HG03342 (cell line): ENCODE measurements at regions not wholly inside any gene's neighbourhood (a gene's known extent, or its start where the extent isn't known, plus 50 kb on each side); places are given as distances from the start of the nearest gene placed in this dataset.
A peak's percentile ranks its signal among the peaks of the same experiment; 100 is the strongest.
"Not testable (repeated sequence)": the region's sequence is repeated elsewhere in the genome, so short reads cannot be mapped to it uniquely, and the experiment has no call there.

ENCODE experiments used
- ATAC-seq: cut with Tn5 transposase; IDR thresholded peaks from one replicate; pipeline ENCODE4 v1.9.1; 2021; ENCODE audit warnings: mild to moderate bottlenecking, moderate library complexity; ENCODE audit not compliant: unreplicated experiment

GRCh38 chr7:93048136-93048930 lies 69.4 kb downstream of the SAMD9 start:
- ATAC-seq: no peak

- no peak for ATAC-seq
Measured at GRCh38 chr7:93047514-93048099, 70.2 kb downstream of the SAMD9 start.

GRCh38 chr7:93046641-93047040 lies 71.1 kb downstream of the SAMD9 start:
- ATAC-seq: no peak

GRCh38 chr7:93044147-93044810 lies 73.5 kb downstream of the SAMD9 start:
- ATAC-seq: no peak

GRCh38 chr7:93043385-93043985 lies 74.3 kb downstream of the SAMD9 start:
- no peak for ATAC-seq

- no peak for ATAC-seq
Measured at GRCh38 chr7:93040355-93040754, 77.4 kb downstream of the SAMD9 start.

GRCh38 chr7:93039786-93040185 lies 78.0 kb downstream of the SAMD9 start:
- no peak for ATAC-seq

- ATAC-seq: no peak
Measured at GRCh38 chr7:93039282-93039681, 78.5 kb downstream of the SAMD9 start.

GRCh38 chr7:93036807-93037206 lies 81.0 kb downstream of the SAMD9 start:
- peak; percentile 93 for ATAC-seq

GRCh38 chr7:93036149-93036640 lies 81.6 kb downstream of the SAMD9 start:
- no peak for ATAC-seq

DNA sequence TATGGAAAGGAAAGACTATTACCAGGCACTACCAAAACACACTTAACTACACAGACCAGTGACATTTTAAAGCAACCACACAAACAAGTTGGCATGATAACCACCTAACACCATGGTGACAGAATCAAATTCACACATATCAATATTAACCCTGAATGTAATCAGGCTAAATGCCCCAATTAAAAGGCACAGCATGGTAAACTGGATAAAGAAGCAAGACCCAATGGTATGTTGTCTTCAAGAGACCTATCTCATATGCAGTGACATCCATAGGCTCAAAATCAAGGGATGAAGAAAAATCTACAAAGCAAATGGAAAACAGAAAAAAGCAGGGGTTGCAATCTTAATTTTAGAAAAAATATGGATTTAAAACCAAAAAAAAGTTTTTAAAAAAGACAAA lies 86.0 kb downstream of the SAMD9 start:
- no peak for ATAC-seq

GRCh38 chr7:93030605-93031225 lies 87.1 kb downstream of the SAMD9 start:
- ATAC-seq: no peak

DNA sequence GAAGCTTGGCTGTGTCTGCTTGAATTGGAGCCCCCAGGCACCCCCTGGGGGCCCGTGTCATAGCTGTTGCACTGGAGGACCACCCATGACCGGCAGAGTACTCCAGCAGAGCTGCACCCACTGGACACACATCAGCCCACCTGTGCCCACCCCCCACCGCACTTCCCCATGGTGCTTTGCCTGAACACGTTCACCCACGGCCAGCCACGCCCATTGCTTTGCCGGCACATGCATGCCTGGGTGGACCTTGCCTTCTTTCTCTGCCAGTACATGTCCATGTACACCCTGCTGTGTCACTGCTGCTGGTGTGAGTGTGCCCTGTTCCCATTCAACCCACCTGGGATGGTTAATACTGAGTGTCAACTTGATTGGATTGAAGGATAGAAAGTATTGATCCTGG lies 88.7 kb downstream of the SAMD9 start:
- no peak for ATAC-seq

DNA sequence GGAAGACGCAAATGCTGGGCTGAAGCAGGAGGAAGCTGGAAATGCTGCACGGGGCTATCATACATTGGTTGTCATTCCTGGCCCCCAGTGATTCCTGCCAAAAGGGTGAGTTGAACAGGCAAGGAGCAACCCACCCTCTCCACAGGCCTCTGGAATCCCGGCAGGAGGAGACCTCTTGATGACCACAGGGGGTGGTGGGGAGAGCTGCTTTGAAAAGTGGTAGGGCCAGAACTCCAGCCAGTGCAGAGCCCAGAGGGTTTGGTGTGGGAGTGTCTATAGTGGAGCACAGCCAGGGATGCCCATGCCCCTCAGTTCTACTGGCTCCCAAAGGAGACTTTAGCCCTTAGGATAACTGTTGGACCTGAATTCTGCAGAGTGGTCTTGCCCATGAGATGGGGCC lies 89.2 kb downstream of the SAMD9 start:
- ATAC-seq: no peak

DNA sequence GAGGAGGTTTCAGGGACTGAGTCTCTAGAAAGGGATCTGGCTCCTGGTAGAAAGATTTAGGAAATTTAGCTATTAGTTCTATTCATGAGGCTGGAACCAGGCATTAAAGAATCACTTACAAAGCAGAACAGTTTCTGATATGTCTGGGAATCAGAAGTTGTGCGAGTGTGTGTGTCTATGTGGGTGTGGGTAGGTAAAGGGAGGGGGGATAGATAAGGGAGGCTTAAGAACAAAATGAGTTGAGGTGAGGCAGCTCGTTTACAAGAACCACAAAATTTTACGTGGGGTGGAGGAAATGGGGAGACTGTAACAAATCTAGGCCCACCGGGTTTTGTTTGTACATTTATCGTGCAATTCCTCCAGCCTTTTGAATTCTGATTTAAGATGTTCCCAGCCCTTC lies 90.7 kb downstream of the SAMD9 start:
- ATAC-seq: no peak

DNA sequence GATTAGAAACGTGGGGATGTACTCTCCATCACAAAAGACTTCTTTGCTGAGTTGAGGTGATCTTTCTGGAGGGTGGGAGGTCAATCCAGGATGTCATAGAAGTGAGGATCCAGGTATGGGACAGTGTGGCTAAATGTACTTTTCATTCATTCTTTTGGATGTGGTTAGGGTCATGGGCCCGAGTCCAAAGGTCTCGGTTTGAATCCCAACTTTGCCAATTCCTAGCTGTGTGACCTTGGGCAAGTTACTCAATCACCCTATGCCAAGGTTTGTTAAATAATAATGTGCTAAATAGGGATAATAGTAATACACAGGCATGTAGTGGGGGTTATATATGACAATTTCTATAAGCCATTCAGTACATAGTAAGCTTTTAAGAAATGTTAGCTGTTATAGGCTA lies 91.4 kb downstream of the SAMD9 start:
- ATAC-seq: no peak

GRCh38 chr7:93025389-93025788 lies 92.4 kb downstream of the SAMD9 start:
- no peak for ATAC-seq

DNA sequence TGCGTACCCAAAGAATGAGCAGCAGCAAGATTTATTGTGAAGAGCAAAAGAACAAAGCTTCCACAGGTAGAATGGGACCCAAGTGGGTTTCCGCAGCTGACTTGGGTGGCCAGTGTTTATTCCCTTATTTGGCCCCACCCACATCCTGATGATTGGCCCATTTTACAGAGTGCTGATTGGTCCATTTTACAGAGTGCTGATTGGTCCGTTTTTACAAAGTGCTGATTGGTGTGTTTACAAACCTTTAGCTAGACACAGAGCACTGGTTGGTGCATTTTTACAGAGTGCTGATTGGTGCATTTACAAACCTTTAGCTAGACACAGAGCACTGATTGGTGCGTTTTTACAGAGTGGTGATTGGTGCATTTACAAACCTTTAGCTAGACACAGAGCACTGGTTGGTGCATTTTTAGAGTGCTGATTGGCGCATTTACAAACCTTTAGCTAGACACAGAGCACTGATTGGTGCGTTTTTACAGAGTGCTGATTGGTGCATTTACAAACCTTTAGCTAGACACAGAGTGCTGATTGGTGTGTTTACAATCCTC lies 94.8 kb downstream of the SAMD9 start:
- not testable (repeated sequence) for ATAC-seq

DNA sequence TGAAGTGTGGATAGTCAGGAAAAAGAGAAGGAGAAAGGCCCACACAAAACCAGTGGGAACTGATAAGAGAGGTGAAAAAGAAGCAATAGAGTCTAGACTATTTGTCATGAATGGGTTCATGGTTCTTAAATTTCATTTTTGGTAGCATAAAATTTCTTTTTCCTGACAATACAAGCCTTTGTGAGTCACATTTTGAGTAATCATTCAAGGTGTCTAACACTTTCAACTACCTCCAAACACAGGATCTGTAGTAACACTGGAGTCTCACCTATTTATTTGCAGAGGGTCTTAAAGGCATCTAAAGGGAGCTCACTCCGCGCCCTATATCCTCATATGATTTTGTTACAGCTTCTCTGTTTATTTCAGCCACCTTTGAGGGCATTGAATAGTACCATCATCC lies 96.0 kb downstream of the SAMD9 start:
- ATAC-seq: no peak

DNA sequence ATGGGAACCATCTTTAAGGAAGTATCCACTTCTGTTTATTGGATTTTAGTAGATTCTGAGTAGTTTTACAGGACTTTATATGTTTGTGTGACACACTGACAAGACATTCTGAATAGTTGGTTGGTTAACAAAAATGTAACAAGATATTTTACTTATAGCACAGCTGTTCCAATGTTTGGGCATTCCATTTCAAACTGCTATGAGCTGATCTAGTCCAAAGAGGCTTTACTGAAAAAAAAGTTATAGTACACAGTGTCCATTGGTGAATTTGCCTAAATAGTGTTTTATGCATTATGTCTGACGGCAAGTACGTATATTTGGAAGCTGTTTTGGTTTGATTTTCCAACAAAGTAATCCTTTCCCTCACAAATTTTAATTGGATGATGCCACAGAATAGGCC lies 99.1 kb downstream of the SAMD9 start:
- ATAC-seq: no peak
